ENCODE measurements at regions not wholly inside any gene's neighbourhood (a gene's known extent, or its start where the extent isn't known, plus 50 kb on each side); places are given as distances from the start of the nearest gene placed in this dataset.
"Not testable (repeated sequence)": the region's sequence is repeated elsewhere in the genome, so short reads cannot be mapped to it uniquely, and the experiment has no call there.

DNA sequence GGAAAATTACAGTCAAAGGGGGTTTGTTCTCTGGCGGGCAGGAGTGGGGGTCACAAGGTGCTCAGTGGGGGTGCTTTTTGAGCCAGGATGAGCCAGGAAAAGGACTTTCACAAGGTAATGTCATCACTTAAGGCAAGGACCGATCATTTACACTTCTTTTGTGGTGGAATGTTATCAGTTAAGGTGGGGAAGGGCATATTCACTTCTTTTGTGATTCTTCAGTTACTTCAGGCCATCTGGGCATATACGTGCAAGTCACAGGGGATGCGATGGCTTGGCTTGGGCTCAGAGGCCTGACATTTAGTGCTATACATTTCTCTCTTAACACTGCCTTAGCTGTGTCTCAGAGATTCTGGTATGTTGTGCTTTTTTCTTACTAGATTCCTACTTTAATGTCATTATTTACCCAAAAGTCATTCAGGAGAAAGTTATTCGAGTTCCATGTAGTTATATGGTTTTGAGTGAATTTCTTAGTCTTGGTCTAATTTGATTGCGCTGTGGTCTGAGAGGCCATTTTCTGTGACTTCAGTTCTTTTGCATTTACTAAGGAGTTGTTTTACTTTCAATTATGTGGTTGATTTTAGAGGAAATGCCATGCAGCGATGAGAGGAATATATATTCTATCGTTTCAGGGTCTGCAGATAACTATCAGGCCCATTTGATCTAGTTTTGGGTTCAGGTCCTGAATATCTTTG lies 416.2 kb upstream of the EPHA7 start:
- H3K27ac Mint-ChIP-seq; H3K4me1 Mint-ChIP-seq (ENCODE audit: low read depth in 2 of 2); DNase-seq (ENCODE audit: low spot score); H3K27me3 Mint-ChIP-seq; H3K4me3 Mint-ChIP-seq; ATAC-seq: not testable (repeated sequence)
- Mint-ChIP-seq H3K9me3 (peaks cover 26% of the 10 kb centered on the region), H3K36me3 (peaks cover 12% of the 10 kb centered on the region)

- not testable (repeated sequence) for H3K27me3 Mint-ChIP-seq; H3K4me3 Mint-ChIP-seq; ATAC-seq; H3K4me1 Mint-ChIP-seq (ENCODE audit: low read depth in 2 of 2); DNase-seq (ENCODE audit: low spot score); H3K27ac Mint-ChIP-seq
- Mint-ChIP-seq H3K36me3 (peaks cover 12% of the 10 kb centered on the region), H3K9me3 (peaks cover 28% of the 10 kb centered on the region)
Observed at GRCh38 chr6:93835026-93835425, 415.7 kb upstream of the EPHA7 start.

GRCh38 chr6:93833326-93833725 lies 414.0 kb upstream of the EPHA7 start:
- H3K4me1 Mint-ChIP-seq (ENCODE audit: low read depth in 2 of 2); DNase-seq (ENCODE audit: low spot score); H3K27ac Mint-ChIP-seq; H3K4me3 Mint-ChIP-seq; H3K27me3 Mint-ChIP-seq; ATAC-seq: not testable (repeated sequence)
- peaks cover 27% of the 10 kb centered on the region for H3K9me3 Mint-ChIP-seq
- peaks cover 12% of the 10 kb centered on the region for H3K36me3 Mint-ChIP-seq

DNA sequence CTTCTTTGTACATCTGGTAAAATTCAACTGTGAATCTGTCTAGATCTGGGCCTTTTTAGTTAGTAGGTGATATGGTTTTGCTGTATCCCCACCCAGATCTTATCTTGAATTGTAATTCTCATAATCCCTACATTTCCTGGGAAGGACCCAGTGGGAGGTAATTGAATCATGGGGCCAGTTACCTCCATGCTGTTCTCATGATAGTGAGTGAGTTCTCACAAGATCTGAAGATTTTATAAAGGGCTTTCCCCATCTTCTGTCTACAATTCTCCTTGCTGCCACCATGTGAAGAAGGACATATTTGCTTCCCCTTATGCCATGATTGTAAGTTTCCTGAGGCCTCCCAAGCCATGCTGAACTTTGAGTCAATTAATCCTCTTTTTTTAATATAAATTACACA lies 410.4 kb upstream of the EPHA7 start:
- H3K27me3 Mint-ChIP-seq; DNase-seq (ENCODE audit: low spot score); ATAC-seq; H3K4me3 Mint-ChIP-seq; H3K27ac Mint-ChIP-seq; H3K4me1 Mint-ChIP-seq (ENCODE audit: low read depth in 2 of 2): not testable (repeated sequence)
- Mint-ChIP-seq H3K36me3 (peaks cover 16% of the 10 kb centered on the region), H3K9me3 (peaks cover 21% of the 10 kb centered on the region)

DNA sequence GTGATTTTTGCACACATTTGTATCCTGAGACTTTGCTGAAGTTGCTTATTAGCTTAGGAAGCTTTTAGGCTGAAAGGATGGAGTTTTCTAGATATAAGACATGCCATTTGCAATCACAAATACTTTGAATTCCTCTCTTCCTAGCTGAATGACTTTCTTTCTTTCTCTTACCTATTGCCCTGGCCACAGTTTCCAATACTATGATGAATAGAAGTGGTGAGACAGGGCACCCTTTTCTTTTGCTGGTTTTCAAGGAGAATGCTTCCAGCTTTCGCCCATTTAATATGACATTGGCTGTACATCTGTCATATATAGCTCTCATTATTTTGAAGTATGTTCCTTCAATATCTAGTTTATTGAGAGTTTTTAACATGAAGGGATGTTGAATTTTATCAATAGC lies 409.6 kb upstream of the EPHA7 start:
- H3K36me3 Mint-ChIP-seq, result peaks cover 10% of the 10 kb centered on the region
- H3K4me3 Mint-ChIP-seq, result no peak overlapping the region
- H3K27me3 Mint-ChIP-seq, result no peaks in the 10 kb centered on the region
- H3K27ac Mint-ChIP-seq, result no peak overlapping the region
- peaks cover 17% of the 10 kb centered on the region for H3K9me3 Mint-ChIP-seq
- H3K4me1 Mint-ChIP-seq (ENCODE audit: low read depth in 2 of 2), result no peaks in the 10 kb centered on the region
- ATAC-seq, result no peak
- no peak for DNase-seq (ENCODE audit: low spot score)

- Mint-ChIP-seq H3K4me1 (ENCODE audit: low read depth in 2 of 2) (no peaks in the 10 kb centered on the region), H3K36me3 (peaks cover 10% of the 10 kb centered on the region), H3K27me3 (no peaks in the 10 kb centered on the region), H3K27ac (no peak overlapping the region), H3K9me3 (peaks cover 17% of the 10 kb centered on the region), H3K4me3 (no peak overlapping the region)
- no peak for DNase-seq (ENCODE audit: low spot score)
- ATAC-seq, result no peak
Observed at GRCh38 chr6:93828553-93828952, 409.2 kb upstream of the EPHA7 start.

DNA sequence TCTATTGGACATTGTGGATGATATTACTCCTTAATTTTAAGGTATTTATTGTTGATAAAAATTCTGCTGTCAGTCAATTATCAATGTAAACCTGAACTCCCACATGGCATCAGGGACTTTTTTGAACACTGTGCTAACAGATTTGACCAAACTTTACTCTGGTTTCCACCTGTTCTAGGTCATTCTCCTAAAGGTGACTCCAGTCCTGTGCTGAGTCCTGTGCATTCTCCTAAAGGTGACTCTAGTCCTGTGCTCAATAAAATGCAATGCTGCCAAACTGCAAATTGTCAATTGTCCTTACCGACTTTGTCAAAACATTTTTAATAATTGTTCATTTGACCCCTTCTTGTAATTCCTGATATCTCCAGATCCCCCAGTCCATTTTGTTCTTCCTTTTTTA lies 408.4 kb upstream of the EPHA7 start:
- H3K27me3 Mint-ChIP-seq, result no peaks in the 10 kb centered on the region
- no peak for DNase-seq (ENCODE audit: low spot score)
- H3K27ac Mint-ChIP-seq, result no peak overlapping the region
- no peak overlapping the region for H3K4me3 Mint-ChIP-seq
- peaks cover 17% of the 10 kb centered on the region for H3K9me3 Mint-ChIP-seq
- no peaks in the 10 kb centered on the region for H3K4me1 Mint-ChIP-seq (ENCODE audit: low read depth in 2 of 2)
- peaks cover 10% of the 10 kb centered on the region for H3K36me3 Mint-ChIP-seq
- ATAC-seq, result no peak

DNA sequence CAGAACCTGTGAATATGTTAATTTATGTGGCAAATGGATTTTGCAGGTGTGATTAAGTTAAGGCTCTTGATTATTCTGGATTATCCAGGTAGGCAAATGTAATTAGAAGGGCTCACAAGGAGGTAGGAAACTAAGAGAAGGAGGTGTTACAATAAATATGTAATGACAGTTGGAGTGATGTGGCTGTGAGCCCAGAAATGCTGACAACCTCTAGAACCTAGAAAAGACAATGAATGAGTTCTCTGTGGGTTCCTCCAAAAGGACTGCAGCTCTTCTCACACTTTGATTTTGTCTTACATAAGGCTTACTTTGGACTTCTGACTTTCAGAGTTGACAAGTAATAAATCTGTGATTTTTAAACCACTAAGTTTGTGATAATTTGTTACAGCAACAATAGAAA lies 406.6 kb upstream of the EPHA7 start:
- no peak for ATAC-seq
- Mint-ChIP-seq H3K9me3 (peaks cover 11% of the 10 kb centered on the region), H3K36me3 (peaks cover 4% of the 10 kb centered on the region), H3K27me3 (no peaks in the 10 kb centered on the region), H3K4me3 (no peak overlapping the region), H3K27ac (no peak overlapping the region), H3K4me1 (ENCODE audit: low read depth in 2 of 2) (no peaks in the 10 kb centered on the region)
- no peak for DNase-seq (ENCODE audit: low spot score)

GRCh38 chr6:93823489-93823888 lies 404.1 kb upstream of the EPHA7 start:
- peaks cover 4% of the 10 kb centered on the region for H3K36me3 Mint-ChIP-seq
- no peaks in the 10 kb centered on the region for H3K27me3 Mint-ChIP-seq
- no peak overlapping the region for H3K27ac Mint-ChIP-seq
- no peak overlapping the region for H3K4me3 Mint-ChIP-seq
- ATAC-seq (no peak), DNase-seq (ENCODE audit: low spot score) (no peak)
- H3K9me3 Mint-ChIP-seq, result peaks cover 6% of the 10 kb centered on the region
- H3K4me1 Mint-ChIP-seq (ENCODE audit: low read depth in 2 of 2), result no peaks in the 10 kb centered on the region

- DNase-seq (ENCODE audit: low spot score) (no peak), ATAC-seq (no peak)
- no peak overlapping the region for H3K4me3 Mint-ChIP-seq
- H3K9me3 Mint-ChIP-seq, result peaks cover 3% of the 10 kb centered on the region
- no peak overlapping the region for H3K27ac Mint-ChIP-seq
- no peaks in the 10 kb centered on the region for H3K4me1 Mint-ChIP-seq (ENCODE audit: low read depth in 2 of 2)
- H3K36me3 Mint-ChIP-seq, result no peaks in the 10 kb centered on the region
- no peaks in the 10 kb centered on the region for H3K27me3 Mint-ChIP-seq
Observed at GRCh38 chr6:93822434-93823265, 403.3 kb upstream of the EPHA7 start.

DNA sequence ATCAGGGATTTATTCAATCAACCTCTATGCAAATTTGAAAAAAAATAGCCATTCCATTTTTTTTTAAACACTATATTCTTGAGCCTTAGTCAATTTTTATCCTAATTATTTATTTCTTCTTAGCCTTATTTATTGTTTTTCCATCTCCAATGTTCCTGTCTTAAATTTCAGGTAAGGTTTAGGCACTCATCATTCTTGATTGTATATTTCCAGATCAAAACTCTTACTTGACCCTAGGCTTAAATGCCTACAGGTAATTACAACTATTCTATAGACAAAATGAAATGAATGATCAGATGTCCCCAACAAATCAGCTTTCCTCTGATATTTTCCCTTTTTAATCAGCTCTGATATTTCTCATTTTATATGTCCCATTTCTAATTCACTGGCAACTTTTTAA lies 402.6 kb upstream of the EPHA7 start:
- no peaks in the 10 kb centered on the region for H3K36me3 Mint-ChIP-seq
- H3K4me3 Mint-ChIP-seq, result no peak overlapping the region
- no peaks in the 10 kb centered on the region for H3K4me1 Mint-ChIP-seq (ENCODE audit: low read depth in 2 of 2)
- ATAC-seq, result no peak
- H3K27ac Mint-ChIP-seq, result no peak overlapping the region
- peaks cover 3% of the 10 kb centered on the region for H3K9me3 Mint-ChIP-seq
- DNase-seq (ENCODE audit: low spot score), result no peak
- no peaks in the 10 kb centered on the region for H3K27me3 Mint-ChIP-seq

- ATAC-seq (no peak), DNase-seq (ENCODE audit: low spot score) (no peak)
- Mint-ChIP-seq H3K4me3 (no peak overlapping the region), H3K9me3 (peaks cover 3% of the 10 kb centered on the region), H3K4me1 (ENCODE audit: low read depth in 2 of 2) (no peaks in the 10 kb centered on the region), H3K36me3 (no peaks in the 10 kb centered on the region), H3K27me3 (no peaks in the 10 kb centered on the region), H3K27ac (no peak overlapping the region)
Observed at GRCh38 chr6:93820465-93821082, 401.2 kb upstream of the EPHA7 start.

DNA sequence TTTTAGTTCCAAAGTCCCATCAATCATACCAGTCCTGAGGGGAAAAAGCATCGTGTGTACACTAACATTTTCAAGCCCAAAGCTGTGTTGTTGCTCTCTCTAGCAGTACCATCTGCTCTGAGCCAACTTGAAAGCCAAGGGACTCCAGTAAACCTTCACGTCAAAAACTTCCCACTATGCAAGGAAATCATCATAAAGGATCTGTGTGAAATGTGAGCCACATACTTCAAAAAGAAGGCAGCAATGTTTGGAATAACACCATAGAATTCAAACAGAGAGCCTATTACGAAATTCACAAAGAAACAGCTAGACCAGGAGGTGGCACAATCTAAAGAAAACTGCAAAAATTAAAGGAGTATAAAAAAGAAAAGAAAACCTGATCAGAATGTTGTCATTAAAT lies 399.8 kb upstream of the EPHA7 start:
- H3K4me3 Mint-ChIP-seq, result no peak overlapping the region
- H3K9me3 Mint-ChIP-seq, result peaks cover 3% of the 10 kb centered on the region
- H3K36me3 Mint-ChIP-seq, result no peaks in the 10 kb centered on the region
- no peaks in the 10 kb centered on the region for H3K4me1 Mint-ChIP-seq (ENCODE audit: low read depth in 2 of 2)
- no peaks in the 10 kb centered on the region for H3K27me3 Mint-ChIP-seq
- ATAC-seq (no peak), DNase-seq (ENCODE audit: low spot score) (no peak)
- H3K27ac Mint-ChIP-seq, result no peak overlapping the region

GRCh38 chr6:93817937-93818336 lies 398.6 kb upstream of the EPHA7 start:
- Mint-ChIP-seq H3K27me3 (no peaks in the 10 kb centered on the region), H3K4me3 (no peak overlapping the region), H3K4me1 (ENCODE audit: low read depth in 2 of 2) (no peaks in the 10 kb centered on the region), H3K27ac (no peak overlapping the region), H3K36me3 (no peaks in the 10 kb centered on the region), H3K9me3 (peaks cover 3% of the 10 kb centered on the region)
- ATAC-seq (no peak), DNase-seq (ENCODE audit: low spot score) (no peak)

Data from natural killer cell treated with Interleukin-12 subunit alpha and Interleukin-12 subunit beta and Interleukin-15 and Interleukin-18, amount 100 ng/mL, for 72 hours (primary cell).